Skeletal muscle satellite cell (primary cell): ENCODE measurements at regions not wholly inside any gene's neighbourhood (a gene's known extent, or its start where the extent isn't known, plus 50 kb on each side); places are given as distances from the start of the nearest gene placed in this dataset.

Experiments
- H3K27me3 ChIP-seq: 2 replicates; pipeline ENCODE4 v1.7.0; 2013; ENCODE audit warnings: low read length; ENCODE audit not compliant: control insufficient read depth, insufficient read depth
- H3K36me3 ChIP-seq: 2 replicates; pipeline ENCODE4 v1.7.0; 2013; ENCODE audit warnings: mild to moderate bottlenecking, control low read depth, low read length; ENCODE audit not compliant: insufficient read depth
- H3K4me1 ChIP-seq: 2 replicates; pipeline ENCODE4 v1.7.0; 2013; ENCODE audit warnings: low read length; ENCODE audit not compliant: control insufficient read depth, insufficient read depth
- H3K4me2 ChIP-seq: 2 replicates; pipeline ENCODE4 v1.7.0; 2013; ENCODE audit warnings: mild to moderate bottlenecking, low read length
- H3K4me3 ChIP-seq: 2 replicates; pipeline ENCODE4 v1.7.0; 2013; ENCODE audit warnings: low read length
- H3K9ac ChIP-seq: 2 replicates; pipeline ENCODE4 v1.7.0; 2013; ENCODE audit warnings: mild to moderate bottlenecking, low read depth, low read length, moderate library complexity
- H3K9me3 ChIP-seq: replicated peaks from 2 replicates; pipeline ENCODE4 v1.7.0; 2013; ENCODE audit warnings: mild to moderate bottlenecking, control low read depth, low read length

DNA sequence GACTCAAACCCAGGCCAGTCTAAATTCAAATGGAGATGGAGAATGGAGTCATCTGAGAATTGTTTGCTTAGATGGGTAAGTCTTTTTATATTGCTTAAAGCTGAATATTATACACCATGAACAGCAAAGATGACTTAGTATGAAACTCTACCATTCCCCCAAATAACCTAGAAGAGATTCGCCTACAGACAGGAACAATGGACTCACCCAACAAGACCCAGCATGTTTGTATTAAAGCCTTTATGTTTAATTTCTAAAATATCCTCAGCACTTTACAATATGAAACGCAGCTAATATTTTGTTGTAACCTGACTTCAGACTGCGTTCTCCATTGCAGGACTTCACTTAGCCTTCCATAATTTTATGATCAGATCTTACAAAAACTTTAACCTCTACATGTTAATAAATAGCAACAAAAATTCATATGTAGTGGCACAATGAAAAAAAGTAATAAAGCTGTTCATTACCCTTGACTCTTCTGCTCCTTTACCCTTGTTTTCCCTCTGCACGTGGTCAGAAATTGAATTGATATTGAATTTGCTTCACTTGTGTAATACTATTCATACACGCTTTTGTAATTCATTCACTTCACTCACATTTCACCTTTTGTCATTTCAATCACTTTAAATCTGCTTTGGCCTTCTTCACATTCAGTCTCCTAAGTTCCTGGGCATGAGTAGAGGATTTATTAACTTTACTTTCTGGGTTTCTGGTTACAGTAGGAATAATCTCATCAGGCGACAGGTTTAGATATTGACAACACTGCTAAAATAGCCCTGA lies 177.3 kb upstream of the PTBP2 start:
- no peak overlapping the region for H3K4me3 ChIP-seq
- H3K9me3 ChIP-seq, result no peaks in the 10 kb centered on the region
- peaks cover 3% of the 10 kb centered on the region for H3K4me1 ChIP-seq
- H3K27me3 ChIP-seq, result no peaks in the 10 kb centered on the region
- no peak overlapping the region for H3K9ac ChIP-seq
- no peaks in the 10 kb centered on the region for H3K36me3 ChIP-seq
- no peak overlapping the region for H3K4me2 ChIP-seq

DNA sequence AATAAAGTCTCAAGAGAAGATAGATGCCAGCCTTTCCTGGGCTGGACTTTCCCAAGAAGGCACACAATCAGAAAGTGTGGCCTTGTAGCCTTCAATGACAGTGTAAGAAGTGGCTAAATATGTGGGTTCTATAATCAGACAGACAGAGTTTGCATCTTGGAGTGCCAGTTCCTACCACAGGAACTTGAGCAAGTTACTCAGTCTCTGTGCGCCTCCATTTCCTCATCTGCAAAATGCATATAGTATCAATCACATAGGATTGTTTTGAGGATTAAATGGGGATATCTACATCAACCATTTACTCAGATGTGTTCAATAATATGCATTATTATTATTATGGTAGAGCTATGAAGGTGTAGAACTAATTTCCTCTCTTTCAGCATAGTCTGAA lies 176.8 kb upstream of the PTBP2 start:
- Histone ChIP-seq H3K4me2 (no peak overlapping the region), H3K4me3 (no peak overlapping the region), H3K4me1 (no peaks in the 10 kb centered on the region), H3K9ac (no peak overlapping the region), H3K9me3 (no peaks in the 10 kb centered on the region), H3K36me3 (no peaks in the 10 kb centered on the region), H3K27me3 (no peaks in the 10 kb centered on the region)

DNA sequence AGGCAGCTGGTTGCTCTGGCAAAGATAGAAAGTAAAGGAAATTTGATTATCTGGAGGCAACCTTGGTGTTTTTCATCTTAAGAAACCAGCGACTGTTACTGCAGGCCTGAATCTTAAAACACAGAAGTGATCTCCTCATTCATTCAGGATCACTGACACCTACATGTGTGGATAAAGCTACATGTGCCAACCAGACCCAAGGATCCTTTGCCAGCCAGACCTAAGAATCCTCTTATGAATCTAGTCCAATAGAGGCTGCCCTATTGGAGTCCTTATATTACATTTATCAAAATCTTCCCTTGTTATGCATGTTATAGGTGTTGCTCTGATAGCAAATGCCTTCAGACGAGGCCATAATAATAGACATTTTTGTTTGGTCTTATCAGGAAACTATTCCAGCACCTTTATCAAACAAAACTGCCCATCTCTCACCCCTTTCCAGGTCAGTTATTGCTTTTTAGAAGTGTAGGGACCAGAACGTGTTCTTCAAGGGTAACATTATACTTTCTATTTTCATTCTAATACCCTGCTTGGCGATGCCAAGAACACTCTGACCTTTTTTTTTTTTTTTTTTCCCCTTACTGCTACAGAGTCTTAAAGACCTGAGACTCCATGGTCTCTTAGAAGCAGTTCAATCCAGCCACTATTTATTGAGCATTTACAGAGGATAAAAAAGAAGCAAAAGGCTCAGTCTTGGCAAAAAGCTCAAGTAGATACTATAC lies 175.5 kb upstream of the PTBP2 start:
- Histone ChIP-seq H3K4me3 (no peak overlapping the region), H3K9ac (no peak overlapping the region), H3K4me1 (no peaks in the 10 kb centered on the region), H3K36me3 (no peaks in the 10 kb centered on the region), H3K4me2 (no peak overlapping the region), H3K9me3 (no peaks in the 10 kb centered on the region), H3K27me3 (no peaks in the 10 kb centered on the region)

DNA sequence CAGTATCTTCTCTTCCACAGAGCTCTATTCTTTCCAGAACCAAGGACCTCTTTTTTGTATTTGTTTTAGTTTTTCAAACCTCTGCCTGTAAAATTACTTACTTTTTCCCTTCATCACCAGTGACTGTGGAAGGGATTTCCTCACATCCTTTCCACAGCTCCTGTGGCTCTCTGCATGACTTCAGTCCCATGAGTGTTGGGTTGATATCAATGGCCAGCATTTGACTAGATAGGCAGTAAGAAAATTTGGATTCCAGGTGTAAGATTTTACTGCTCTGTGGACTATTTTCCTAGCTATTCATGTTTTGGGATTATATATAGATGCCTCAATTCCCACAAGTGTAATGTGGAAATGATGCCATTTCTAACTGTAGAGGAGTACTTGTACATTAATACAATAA lies 171.5 kb upstream of the PTBP2 start:
- H3K4me3 ChIP-seq, result no peak overlapping the region
- H3K36me3 ChIP-seq, result no peaks in the 10 kb centered on the region
- no peaks in the 10 kb centered on the region for H3K27me3 ChIP-seq
- no peak overlapping the region for H3K4me2 ChIP-seq
- no peak overlapping the region for H3K9ac ChIP-seq
- H3K9me3 ChIP-seq, result no peaks in the 10 kb centered on the region
- H3K4me1 ChIP-seq, result no peaks in the 10 kb centered on the region

DNA sequence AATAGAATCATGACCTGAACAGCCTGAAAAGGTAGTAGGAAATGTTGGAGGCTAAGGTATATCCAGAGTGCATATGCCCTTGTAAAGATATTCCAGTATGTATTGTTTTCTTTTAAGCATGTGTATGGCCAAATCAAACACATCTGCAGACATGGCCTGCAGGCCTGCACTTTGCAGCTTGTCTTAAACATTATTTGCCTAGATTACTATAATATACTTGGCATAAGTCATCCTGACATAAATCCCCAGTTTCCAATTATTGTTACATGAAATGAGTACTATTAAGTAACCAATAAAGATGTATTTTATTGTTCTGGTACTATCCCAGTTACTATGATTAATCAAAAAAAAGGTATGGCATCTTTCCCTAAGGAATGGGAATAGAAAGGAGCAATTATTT lies 169.1 kb upstream of the PTBP2 start:
- no peak overlapping the region for H3K4me2 ChIP-seq

DNA sequence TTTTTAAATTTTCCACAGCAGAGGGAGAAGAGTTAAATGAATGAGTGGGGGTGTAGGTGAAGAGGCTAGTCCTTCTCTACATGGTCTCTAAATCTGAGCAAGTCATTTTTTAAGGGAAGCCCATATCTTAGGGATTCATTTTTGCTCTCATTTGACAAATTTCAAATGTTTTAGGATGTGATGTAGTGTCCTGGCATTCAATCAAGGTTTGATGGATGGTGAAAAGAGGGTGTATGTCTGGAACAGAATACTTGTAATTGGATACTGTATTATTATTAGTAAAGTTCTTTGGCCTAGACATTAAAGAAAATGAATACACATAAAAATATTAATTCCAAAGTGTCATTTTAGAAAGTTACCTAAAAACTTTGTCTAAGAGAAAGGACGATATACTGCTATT lies 167.8 kb upstream of the PTBP2 start:
- Histone ChIP-seq H3K9me3 (no peaks in the 10 kb centered on the region), H3K4me3 (no peak overlapping the region), H3K9ac (no peak overlapping the region), H3K4me1 (peaks cover 6% of the 10 kb centered on the region), H3K4me2 (no peak overlapping the region), H3K27me3 (no peaks in the 10 kb centered on the region), H3K36me3 (no peaks in the 10 kb centered on the region)

More for the DNA sequence above, 169.1 kb upstream of the PTBP2 start:
- Histone ChIP-seq H3K4me1 (no peaks in the 10 kb centered on the region), H3K4me3 (no peak overlapping the region), H3K27me3 (no peaks in the 10 kb centered on the region), H3K9ac (no peak overlapping the region), H3K9me3 (no peaks in the 10 kb centered on the region), H3K36me3 (no peaks in the 10 kb centered on the region)

DNA sequence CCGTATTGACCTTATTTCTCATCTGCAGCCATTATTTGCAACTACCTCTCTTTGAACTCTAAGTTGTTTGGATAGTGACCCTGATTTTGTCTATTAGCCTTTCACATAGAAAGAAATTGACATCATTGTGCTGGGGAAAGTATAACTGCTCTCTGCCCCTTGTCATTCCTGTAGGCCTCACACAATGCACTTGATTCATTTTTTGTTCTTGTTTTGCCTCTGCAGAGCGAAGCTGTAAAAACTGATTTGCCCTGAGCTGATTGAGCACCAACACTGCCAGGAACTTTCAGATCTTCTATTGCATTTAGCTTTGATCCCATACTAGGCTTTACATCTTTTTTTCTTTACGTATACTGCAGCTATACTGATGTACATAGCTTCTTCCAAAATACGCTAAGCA lies 167.2 kb upstream of the PTBP2 start:
- Histone ChIP-seq H3K27me3 (no peaks in the 10 kb centered on the region), H3K4me3 (no peak overlapping the region), H3K9ac (no peak overlapping the region), H3K4me1 (peaks cover 11% of the 10 kb centered on the region), H3K4me2 (no peak overlapping the region), H3K9me3 (no peaks in the 10 kb centered on the region), H3K36me3 (no peaks in the 10 kb centered on the region)

DNA sequence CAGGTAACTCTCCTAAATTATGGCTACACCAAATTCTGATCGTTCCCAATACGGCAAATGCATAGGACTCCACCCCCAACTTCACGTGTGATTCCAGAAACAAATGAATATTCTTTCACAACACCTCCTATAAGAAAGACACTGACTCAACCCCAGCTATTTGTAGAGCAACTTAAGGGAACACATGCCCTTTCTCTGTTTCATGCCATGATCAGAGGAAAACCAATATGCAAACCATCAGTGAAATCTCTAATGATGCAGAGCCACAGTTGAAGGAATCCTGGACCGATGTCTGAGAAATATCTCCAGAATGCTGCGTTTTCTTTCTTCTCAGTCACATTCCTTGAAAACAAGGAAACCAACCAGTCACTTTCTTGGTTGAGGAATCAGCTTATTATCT lies 164.2 kb upstream of the PTBP2 start:
- no peaks in the 10 kb centered on the region for H3K36me3 ChIP-seq
- H3K27me3 ChIP-seq, result no peaks in the 10 kb centered on the region
- peaks cover 24% of the 10 kb centered on the region for H3K4me1 ChIP-seq
- no peak overlapping the region for H3K4me3 ChIP-seq
- H3K4me2 ChIP-seq, result no peak overlapping the region
- no peak overlapping the region for H3K9ac ChIP-seq
- H3K9me3 ChIP-seq, result no peaks in the 10 kb centered on the region

DNA sequence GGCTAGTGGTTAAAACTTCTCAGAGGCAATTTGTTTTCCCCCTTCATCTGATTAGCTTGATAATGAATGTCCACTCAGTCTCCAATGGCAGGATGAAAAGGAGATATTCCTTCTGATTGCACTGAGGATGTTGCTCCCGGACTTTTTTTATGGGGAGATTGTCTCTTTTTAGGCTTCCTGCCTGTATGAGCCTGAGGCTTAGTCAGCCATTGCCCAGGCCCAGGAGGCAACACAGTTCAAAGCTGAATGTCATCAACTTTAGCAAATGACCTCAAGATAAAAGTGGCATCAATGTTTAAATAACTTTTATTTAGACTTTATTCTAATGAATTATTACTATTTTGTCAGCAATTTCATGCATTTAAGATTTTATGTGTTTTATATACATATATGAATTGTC lies 162.9 kb upstream of the PTBP2 start:
- no peaks in the 10 kb centered on the region for H3K9me3 ChIP-seq
- no peak overlapping the region for H3K9ac ChIP-seq
- H3K4me1 ChIP-seq, result peaks cover 24% of the 10 kb centered on the region
- H3K4me2 ChIP-seq, result no peak overlapping the region
- H3K27me3 ChIP-seq, result no peaks in the 10 kb centered on the region
- no peaks in the 10 kb centered on the region for H3K36me3 ChIP-seq
- H3K4me3 ChIP-seq, result no peak overlapping the region

DNA sequence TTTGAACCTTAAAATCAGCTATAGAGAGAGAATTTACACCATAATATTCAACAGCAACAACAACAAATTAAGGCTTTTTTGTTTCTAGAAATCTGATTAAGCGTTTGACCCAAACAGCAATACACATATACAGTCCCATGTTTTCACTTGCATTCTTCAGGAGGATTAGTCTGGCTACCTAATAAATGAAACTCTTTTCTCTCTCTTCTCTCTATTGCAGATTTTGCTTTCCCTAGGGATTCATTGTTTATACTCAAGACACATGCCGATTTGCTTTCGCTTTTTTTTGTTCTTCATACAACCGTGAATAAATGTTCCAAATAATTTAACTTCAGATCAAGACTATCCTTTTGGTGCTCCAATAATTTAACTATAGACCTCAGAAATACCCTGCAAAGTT lies 162.4 kb upstream of the PTBP2 start:
- H3K4me3 ChIP-seq, result peak overlapping the region; percentile 26
- no peaks in the 10 kb centered on the region for H3K9me3 ChIP-seq

DNA sequence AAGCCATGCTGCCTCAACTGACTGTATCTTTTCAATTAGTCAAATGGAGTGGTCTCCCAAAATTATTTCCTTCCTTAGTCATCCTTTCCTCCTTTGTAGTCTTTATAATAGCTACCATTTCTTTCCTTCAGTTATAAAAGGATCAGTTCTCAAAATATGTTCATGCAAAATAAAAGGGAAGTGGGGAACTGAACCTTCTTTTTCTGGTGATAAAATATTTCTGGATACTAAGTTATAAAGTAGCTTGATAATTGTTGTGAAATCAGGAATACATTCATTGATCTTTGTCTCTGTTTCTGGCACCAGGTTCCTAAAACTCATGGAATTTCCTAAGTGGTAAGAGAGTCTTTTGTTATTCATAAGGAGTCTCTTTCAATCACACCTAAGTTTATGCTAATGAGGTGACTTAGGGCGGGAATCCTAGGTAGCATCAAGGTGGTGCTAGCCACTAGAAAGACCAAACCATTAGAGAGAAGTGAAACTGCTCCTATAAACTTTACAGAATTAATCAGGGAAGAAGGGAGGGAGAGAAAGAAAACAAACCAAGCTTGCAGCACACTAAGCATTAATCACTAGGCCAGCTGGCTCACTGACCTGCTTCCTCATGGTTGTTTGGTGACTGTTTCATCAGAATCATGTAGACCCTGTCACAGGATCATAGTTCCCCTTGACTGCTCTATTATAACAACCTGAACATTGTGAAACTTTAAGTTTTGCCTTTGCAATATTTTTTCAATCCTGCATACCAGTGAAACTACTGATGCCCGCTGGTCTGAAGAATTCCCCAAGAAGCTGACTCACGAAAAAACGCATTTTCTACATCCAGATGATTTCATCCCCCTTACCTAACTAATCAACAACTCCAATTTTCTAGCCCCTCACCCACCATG lies 161.6 kb upstream of the PTBP2 start:
- Histone ChIP-seq H3K9ac (peak overlapping the region; percentile 44), H3K4me1 (peaks cover 24% of the 10 kb centered on the region), H3K36me3 (no peaks in the 10 kb centered on the region), H3K4me2 (peak overlapping the region; percentile 67), H3K4me3 (peak overlapping the region; percentile 26), H3K27me3 (no peaks in the 10 kb centered on the region), H3K9me3 (no peaks in the 10 kb centered on the region)

More for the DNA sequence above, 162.4 kb upstream of the PTBP2 start:
- peaks cover 24% of the 10 kb centered on the region for H3K4me1 ChIP-seq
- no peaks in the 10 kb centered on the region for H3K27me3 ChIP-seq
- H3K9ac ChIP-seq, result peak overlapping the region; percentile 44
- H3K36me3 ChIP-seq, result no peaks in the 10 kb centered on the region
- H3K4me2 ChIP-seq, result peak overlapping the region; percentile 67
